ENCODE measurements at regions not wholly inside any gene's neighbourhood (a gene's known extent, or its start where the extent isn't known, plus 50 kb on each side); places are given as distances from the start of the nearest gene placed in this dataset.

DNA sequence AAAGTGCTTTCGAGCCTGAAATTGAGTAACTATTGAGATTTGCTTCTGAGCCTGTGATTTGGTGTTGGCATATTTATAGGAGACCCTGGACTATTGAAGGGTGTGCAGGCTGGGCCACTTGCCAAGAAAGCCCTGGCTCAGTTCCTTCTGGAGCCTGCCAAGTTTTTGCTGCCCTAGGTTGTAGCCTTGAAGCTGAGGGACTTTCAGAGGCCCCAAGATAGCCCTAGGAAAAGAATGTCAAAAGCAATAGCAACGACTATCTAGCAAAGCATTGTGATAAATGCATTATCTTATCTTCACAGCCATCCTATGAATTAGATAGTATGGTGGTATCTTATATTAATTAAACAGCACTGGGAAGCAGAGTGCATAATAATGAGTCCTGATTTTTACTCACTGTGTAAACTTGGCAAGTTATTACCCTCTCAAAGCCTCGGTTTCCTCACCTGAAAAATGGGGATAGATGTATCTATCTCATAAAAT is 473.7 kb upstream of the PODXL start:
- TF ChIP-seq, protein P1, sequence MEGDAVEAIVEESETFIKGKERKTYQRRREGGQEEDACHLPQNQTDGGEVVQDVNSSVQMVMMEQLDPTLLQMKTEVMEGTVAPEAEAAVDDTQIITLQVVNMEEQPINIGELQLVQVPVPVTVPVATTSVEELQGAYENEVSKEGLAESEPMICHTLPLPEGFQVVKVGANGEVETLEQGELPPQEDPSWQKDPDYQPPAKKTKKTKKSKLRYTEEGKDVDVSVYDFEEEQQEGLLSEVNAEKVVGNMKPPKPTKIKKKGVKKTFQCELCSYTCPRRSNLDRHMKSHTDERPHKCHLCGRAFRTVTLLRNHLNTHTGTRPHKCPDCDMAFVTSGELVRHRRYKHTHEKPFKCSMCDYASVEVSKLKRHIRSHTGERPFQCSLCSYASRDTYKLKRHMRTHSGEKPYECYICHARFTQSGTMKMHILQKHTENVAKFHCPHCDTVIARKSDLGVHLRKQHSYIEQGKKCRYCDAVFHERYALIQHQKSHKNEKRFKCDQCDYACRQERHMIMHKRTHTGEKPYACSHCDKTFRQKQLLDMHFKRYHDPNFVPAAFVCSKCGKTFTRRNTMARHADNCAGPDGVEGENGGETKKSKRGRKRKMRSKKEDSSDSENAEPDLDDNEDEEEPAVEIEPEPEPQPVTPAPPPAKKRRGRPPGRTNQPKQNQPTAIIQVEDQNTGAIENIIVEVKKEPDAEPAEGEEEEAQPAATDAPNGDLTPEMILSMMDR (IDR thresholded peaks at IDR 0.05), result no peak
- no peak for TF ChIP-seq EZH2 (IDR thresholded peaks at IDR 0.05; ENCODE audit: borderline replicate concordance, insufficient read depth, low read depth, low read length, poor library complexity, severe bottlenecking)
